Thymus (tissue), 11 donors: ENCODE measurements at regions not wholly inside any gene's neighbourhood (a gene's known extent, or its start where the extent isn't known, plus 50 kb on each side); places are given as distances from the start of the nearest gene placed in this dataset.
"Not testable (repeated sequence)": the region's sequence is repeated elsewhere in the genome, so short reads cannot be mapped to it uniquely, and the experiment has no call there.

Source experiments
- DNase-seq, 9 donors: peaks; one replicate each; pipeline ENCODE4 v3.0.0-alpha.2; 2013; ENCODE audit warnings: low spot score in 9 of 9, low read depth in 6 of 9, missing footprints in 1 of 9
- H3K27ac ChIP-seq, 2 donors: one replicate each; pipeline ENCODE4 v1.5.1; 2013; ENCODE audit warnings: control low read depth in 1 of 2, low read depth in 1 of 2, low read length in 1 of 2, mild to moderate bottlenecking in 1 of 2, moderate library complexity in 1 of 2
- H3K27me3 ChIP-seq, 2 donors: one replicate each; pipeline ENCODE4 v1.5.1; 2013; ENCODE audit warnings: low read length in 1 of 2; ENCODE audit not compliant: control insufficient read depth in 2 of 2, insufficient read depth in 1 of 2
- H3K36me3 ChIP-seq, 2 donors: one replicate each; pipeline ENCODE4 v1.5.1; 2013; ENCODE audit warnings: low read length in 1 of 2, mild to moderate bottlenecking in 1 of 2, moderate library complexity in 1 of 2; ENCODE audit not compliant: control insufficient read depth in 2 of 2, insufficient read depth in 2 of 2
- H3K4me1 ChIP-seq, 2 donors: one replicate each; pipeline ENCODE4 v1.5.1; 2013; ENCODE audit warnings: low read length in 2 of 2; ENCODE audit not compliant: control insufficient read depth in 2 of 2, insufficient read depth in 2 of 2
- H3K4me3 ChIP-seq, 2 donors: one replicate each; pipeline ENCODE4 v1.5.1; 2013; ENCODE audit warnings: low read length in 2 of 2, control low read depth in 1 of 2, mild to moderate bottlenecking in 1 of 2
- H3K9me3 ChIP-seq, 2 donors: one replicate each; pipeline ENCODE4 v1.5.1; 2013; ENCODE audit warnings: low read length in 1 of 2, mild to moderate bottlenecking in 1 of 2; ENCODE audit not compliant: control insufficient read depth in 2 of 2, insufficient read depth in 1 of 2
- WGBS: extraction: QIAGEN DNeasy Blood & Tissue Kit; methylation state at CpG from one replicate; pipeline ENCODE4 v1.1.7; 2013; 5-methylcytosine and 5-hydroxymethylcytosine counted together
- donor health status: healthy.

DNA sequence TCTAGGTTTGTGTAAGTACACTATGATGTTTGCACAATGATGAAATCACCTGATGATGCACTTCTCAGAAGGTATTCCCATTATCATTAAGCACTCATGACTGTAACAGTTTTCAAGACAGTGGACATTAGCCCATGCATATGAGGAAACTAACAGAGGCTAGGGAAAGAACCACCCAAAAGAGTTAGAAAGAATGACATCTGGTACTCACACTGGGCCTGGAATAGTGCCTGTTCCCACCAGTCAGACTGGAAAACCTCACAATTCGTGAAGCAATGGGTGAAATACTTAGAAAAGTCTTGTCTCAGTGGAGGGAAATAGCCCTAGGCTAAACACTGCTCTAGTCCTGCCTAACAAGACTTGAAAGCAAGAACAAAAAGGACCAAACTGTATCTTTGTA, 117.4 kb upstream of the GDNF start:
- H3K36me3 ChIP-seq, result no peaks in the 10 kb centered on the region
- 61% methylated on average over 1 of the region's 1 CpG for WGBS

GRCh38 chr5:37955748-37956147, 115.9 kb upstream of the GDNF start:
- no peak for DNase-seq
- no peak overlapping the region for H3K4me3 ChIP-seq
- no peaks in the 10 kb centered on the region for H3K36me3 ChIP-seq
- H3K27me3 ChIP-seq, result no peaks in the 10 kb centered on the region
- 92% methylated on average over 4 of the region's 4 CpGs for WGBS
- no peak overlapping the region for H3K27ac ChIP-seq
- H3K9me3 ChIP-seq, result no peaks in the 10 kb centered on the region
- H3K4me1 ChIP-seq, result no peaks in the 10 kb centered on the region

More for the DNA sequence above, 117.4 kb upstream of the GDNF start:
- Histone ChIP-seq H3K4me3 (no peak overlapping the region), H3K27ac (no peak overlapping the region), H3K9me3 (no peaks in the 10 kb centered on the region), H3K4me1 (no peaks in the 10 kb centered on the region), H3K27me3 (no peaks in the 10 kb centered on the region)
- DNase-seq, result no peak

DNA sequence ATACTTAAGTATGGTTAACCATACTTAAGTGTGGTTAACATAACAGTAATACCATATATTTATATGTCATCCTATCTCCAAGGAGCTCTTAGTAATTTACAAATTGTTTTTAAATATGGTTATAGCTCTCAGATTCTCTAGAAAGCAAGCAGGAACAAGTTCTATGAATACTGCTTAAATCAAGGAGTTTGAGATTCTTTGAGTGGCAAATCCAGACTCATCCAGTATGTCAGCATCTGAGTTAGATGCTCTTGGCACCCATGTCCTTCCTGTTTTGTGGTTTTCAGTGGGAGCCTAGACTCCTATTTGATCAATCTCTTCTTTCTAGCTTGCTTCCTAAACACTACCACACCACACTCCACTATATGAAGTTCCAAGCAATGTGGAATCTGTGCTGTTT, 114.7 kb upstream of the GDNF start:
- no peak for DNase-seq
- Histone ChIP-seq H3K4me1 (no peaks in the 10 kb centered on the region), H3K27ac (no peak overlapping the region), H3K9me3 (no peaks in the 10 kb centered on the region), H3K36me3 (no peaks in the 10 kb centered on the region), H3K4me3 (no peak overlapping the region), H3K27me3 (no peaks in the 10 kb centered on the region)

DNA sequence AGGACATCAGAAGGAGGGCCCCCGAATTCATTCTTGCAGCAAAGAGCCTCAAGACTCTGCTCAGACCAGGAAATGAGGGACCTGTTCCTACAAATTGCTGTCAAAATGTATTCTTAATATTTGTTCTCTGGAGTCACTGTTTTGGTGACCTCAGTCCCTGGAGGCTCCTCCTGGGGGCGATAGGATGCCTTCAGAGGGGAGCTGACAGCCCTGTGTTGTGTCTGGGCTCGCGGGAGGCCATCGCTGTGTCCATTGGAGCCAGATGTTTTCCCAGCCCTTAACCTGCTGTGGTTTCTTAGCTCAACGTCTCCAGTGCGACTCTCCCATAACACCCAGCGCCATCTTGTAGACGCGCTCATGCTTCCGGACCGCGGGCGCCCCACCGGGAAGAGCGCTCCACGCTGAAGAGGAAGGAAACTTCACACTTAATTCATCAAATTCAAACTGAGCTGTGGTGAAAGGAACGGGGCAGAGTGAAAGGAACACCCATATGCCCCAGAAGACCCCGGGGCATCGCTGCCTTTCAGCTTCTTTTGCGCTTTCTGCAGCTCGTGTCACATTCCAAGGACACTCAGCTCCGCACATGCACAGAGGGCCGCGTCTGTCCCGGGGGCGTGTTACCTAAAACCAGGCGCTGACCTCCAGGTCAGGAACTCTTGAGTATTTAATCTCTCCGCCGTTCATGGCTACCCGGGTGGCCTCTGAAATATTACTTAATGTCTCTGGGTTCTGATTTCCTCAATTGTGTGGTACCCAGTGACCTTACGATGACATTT, 112.3 kb upstream of the GDNF start:
- H3K4me1 ChIP-seq, result no peaks in the 10 kb centered on the region
- 93% methylated on average over 32 of the region's 32 CpGs for WGBS
- H3K9me3 ChIP-seq, result no peaks in the 10 kb centered on the region
- H3K4me3 ChIP-seq, result no peak overlapping the region
- H3K27ac ChIP-seq, result no peak overlapping the region
- H3K27me3 ChIP-seq, result no peaks in the 10 kb centered on the region
- H3K36me3 ChIP-seq, result no peaks in the 10 kb centered on the region
- no peak for DNase-seq

- Histone ChIP-seq H3K27ac (no peak overlapping the region), H3K27me3 (no peaks in the 10 kb centered on the region), H3K36me3 (no peaks in the 10 kb centered on the region), H3K4me1 (no peaks in the 10 kb centered on the region), H3K9me3 (no peaks in the 10 kb centered on the region), H3K4me3 (no peak overlapping the region)
- 92% methylated on average over 1 of the region's 1 CpG for WGBS
- no peak for DNase-seq
These were observed 110.6 kb upstream of the GDNF start for GRCh38 chr5:37950436-37950835.

DNA sequence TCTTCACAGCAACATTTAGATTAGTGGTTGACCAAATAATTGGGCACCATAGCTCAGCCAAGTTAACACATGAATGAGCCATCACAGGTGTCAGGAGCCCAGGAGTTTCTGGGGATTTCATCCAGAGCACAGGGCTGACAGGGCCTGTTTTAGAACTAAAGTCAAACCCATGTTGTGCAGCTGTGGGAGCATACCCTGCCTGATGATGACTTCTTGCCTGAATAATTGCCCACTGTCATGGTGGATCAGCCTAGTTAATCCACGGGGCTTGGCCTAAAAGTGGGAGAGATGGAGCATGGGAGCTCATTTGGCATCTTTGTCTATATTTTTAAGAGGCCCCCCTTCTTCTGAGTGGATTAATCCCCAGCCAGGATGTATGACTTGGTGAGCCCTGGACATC, 105.6 kb upstream of the GDNF start:
- Histone ChIP-seq H3K27ac (no peak overlapping the region), H3K4me1 (no peaks in the 10 kb centered on the region), H3K9me3 (no peaks in the 10 kb centered on the region), H3K27me3 (no peaks in the 10 kb centered on the region), H3K36me3 (no peaks in the 10 kb centered on the region), H3K4me3 (no peak overlapping the region)
- WGBS, result 91% methylated on average over 1 of the region's 1 CpG
- no peak for DNase-seq

GRCh38 chr5:37943136-37943535, 103.3 kb upstream of the GDNF start:
- not testable (repeated sequence) for H3K9me3 ChIP-seq, DNase-seq, H3K4me3 ChIP-seq, H3K4me1 ChIP-seq, H3K27me3 ChIP-seq, H3K36me3 ChIP-seq, H3K27ac ChIP-seq
- 96% methylated on average over 2 of the region's 2 CpGs for WGBS

GRCh38 chr5:37940931-37941623, 101.2 kb upstream of the GDNF start:
- Histone ChIP-seq H3K27me3 (no peaks in the 10 kb centered on the region), H3K9me3 (no peaks in the 10 kb centered on the region), H3K4me3 (no peak overlapping the region), H3K36me3 (no peaks in the 10 kb centered on the region), H3K27ac (no peak overlapping the region), H3K4me1 (no peaks in the 10 kb centered on the region)
- 88% methylated on average over 4 of the region's 4 CpGs for WGBS
- DNase-seq, result no peak

DNA sequence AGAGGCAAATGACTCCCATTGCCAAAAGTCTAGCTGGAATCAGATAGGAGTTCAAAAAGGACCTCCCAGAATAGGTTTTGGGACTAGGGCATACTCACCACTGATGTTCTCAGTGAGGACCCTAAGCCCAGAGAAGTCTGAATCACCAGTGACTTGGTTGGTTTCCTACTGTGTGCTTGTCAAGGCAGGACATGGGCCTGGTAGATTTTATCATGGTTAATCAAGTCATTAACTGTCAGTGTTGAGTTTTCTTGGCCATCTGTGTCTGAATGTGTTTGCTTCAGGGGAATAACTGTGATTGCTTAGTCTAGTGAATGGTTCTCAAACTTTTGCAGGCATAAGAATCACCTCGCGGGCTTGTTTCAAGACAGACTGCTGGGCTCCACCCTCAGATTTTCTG, 99.0 kb upstream of the GDNF start:
- no peak for DNase-seq
- Histone ChIP-seq H3K27ac (no peak overlapping the region), H3K9me3 (no peaks in the 10 kb centered on the region), H3K36me3 (no peaks in the 10 kb centered on the region), H3K4me3 (no peak overlapping the region), H3K27me3 (no peaks in the 10 kb centered on the region), H3K4me1 (no peaks in the 10 kb centered on the region)
- 97% methylated on average over 2 of the region's 2 CpGs for WGBS
